Urinary bladder (tissue), 3 donors: ENCODE measurements at regions not wholly inside any gene's neighbourhood (a gene's known extent, or its start where the extent isn't known, plus 50 kb on each side); places are given as distances from the start of the nearest gene placed in this dataset.
"Not testable (repeated sequence)": the region's sequence is repeated elsewhere in the genome, so short reads cannot be mapped to it uniquely, and the experiment has no call there.

Source experiments
- DNase-seq: peaks from one replicate; pipeline ENCODE4 v3.0.0-alpha.2; 2015; ENCODE audit errors: extremely low spot score
- H3K27ac ChIP-seq: one replicate; pipeline ENCODE4 v1.5.1; 2013; ENCODE audit warnings: low read depth, mild to moderate bottlenecking, moderate library complexity
- H3K36me3 ChIP-seq: one replicate; pipeline ENCODE4 v1.6.1; 2013; ENCODE audit warnings: mild to moderate bottlenecking, moderate library complexity; ENCODE audit not compliant: insufficient read depth
- H3K4me1 ChIP-seq: one replicate; pipeline ENCODE4 v1.6.1; 2013; ENCODE audit warnings: mild to moderate bottlenecking, moderate library complexity; ENCODE audit not compliant: insufficient read depth
- H3K4me3 ChIP-seq: one replicate; pipeline ENCODE4 v1.5.1; 2013; ENCODE audit warnings: low read depth, low read length
- WGBS: extraction: QIAGEN DNeasy Blood & Tissue Kit; methylation state at CpG from one replicate; pipeline ENCODE4 v1.1.7; 2013; 5-methylcytosine and 5-hydroxymethylcytosine counted together
- donor health status: healthy with polysubstance abuse.
- donor health status: healthy.

- Histone ChIP-seq H3K4me3 (no peak overlapping the region), H3K36me3 (no peaks in the 10 kb centered on the region), H3K27ac (no peak overlapping the region), H3K4me1 (no peaks in the 10 kb centered on the region)
- DNase-seq, result no peak
- WGBS, result 75% methylated on average over 6 of the region's 6 CpGs
Measured at GRCh38 chr9:90469865-90470387, 172.7 kb downstream of the DIRAS2 start.

- DNase-seq, result no peak
- Histone ChIP-seq H3K4me3 (no peak overlapping the region), H3K27ac (no peak overlapping the region), H3K4me1 (no peaks in the 10 kb centered on the region), H3K36me3 (no peaks in the 10 kb centered on the region)
Measured at GRCh38 chr9:90476058-90476457, 166.6 kb downstream of the DIRAS2 start.

- H3K4me1 ChIP-seq, result no peaks in the 10 kb centered on the region
- H3K4me3 ChIP-seq, result no peak overlapping the region
- H3K36me3 ChIP-seq, result no peaks in the 10 kb centered on the region
- H3K27ac ChIP-seq, result no peak overlapping the region
- 85% methylated on average over 2 of the region's 2 CpGs for WGBS
- DNase-seq, result no peak
Measured at GRCh38 chr9:90477535-90477934, 165.1 kb downstream of the DIRAS2 start.

GRCh38 chr9:90478821-90479220 lies 163.8 kb downstream of the DIRAS2 start:
- Histone ChIP-seq H3K4me3 (no peak overlapping the region), H3K27ac (no peak overlapping the region), H3K4me1 (no peaks in the 10 kb centered on the region), H3K36me3 (no peaks in the 10 kb centered on the region)
- DNase-seq, result no peak
- 53% methylated on average over 6 of the region's 6 CpGs for WGBS

- Histone ChIP-seq H3K4me1 (no peaks in the 10 kb centered on the region), H3K27ac (no peak overlapping the region), H3K4me3 (no peak overlapping the region), H3K36me3 (no peaks in the 10 kb centered on the region)
- no peak for DNase-seq
- 82% methylated on average over 1 of the region's 1 CpG for WGBS
Measured at GRCh38 chr9:90485028-90485427, 157.6 kb downstream of the DIRAS2 start.

GRCh38 chr9:90489066-90489465 lies 153.6 kb downstream of the DIRAS2 start:
- no peak overlapping the region for H3K27ac ChIP-seq
- no peak overlapping the region for H3K4me3 ChIP-seq
- 81% methylated on average over 4 of the region's 4 CpGs for WGBS
- no peaks in the 10 kb centered on the region for H3K36me3 ChIP-seq
- no peaks in the 10 kb centered on the region for H3K4me1 ChIP-seq
- no peak for DNase-seq

- WGBS, result 94% methylated on average over 2 of the region's 2 CpGs
Measured at GRCh38 chr9:90499761-90500160, 142.9 kb downstream of the DIRAS2 start.

GRCh38 chr9:90502134-90502533 lies 140.5 kb downstream of the DIRAS2 start:
- WGBS, result 86% methylated on average over 4 of the region's 4 CpGs
- no peaks in the 10 kb centered on the region for H3K4me1 ChIP-seq
- DNase-seq, result no peak
- H3K27ac ChIP-seq, result no peak overlapping the region
- no peak overlapping the region for H3K4me3 ChIP-seq
- no peaks in the 10 kb centered on the region for H3K36me3 ChIP-seq

More at GRCh38 chr9:90499761-90500160, 142.9 kb downstream of the DIRAS2 start:
- Histone ChIP-seq H3K36me3 (no peaks in the 10 kb centered on the region), H3K4me3 (no peak overlapping the region), H3K27ac (no peak overlapping the region), H3K4me1 (no peaks in the 10 kb centered on the region)
- DNase-seq, result no peak

GRCh38 chr9:90504486-90504885 lies 138.1 kb downstream of the DIRAS2 start:
- Histone ChIP-seq H3K4me1 (no peaks in the 10 kb centered on the region), H3K4me3 (no peak overlapping the region), H3K27ac (no peak overlapping the region), H3K36me3 (no peaks in the 10 kb centered on the region)
- no peak for DNase-seq

GRCh38 chr9:90505695-90506094 lies 136.9 kb downstream of the DIRAS2 start:
- Histone ChIP-seq H3K27ac (no peak overlapping the region), H3K4me3 (no peak overlapping the region), H3K36me3 (no peaks in the 10 kb centered on the region), H3K4me1 (no peaks in the 10 kb centered on the region)
- no peak for DNase-seq
- 82% methylated on average over 1 of the region's 1 CpG for WGBS

- H3K36me3 ChIP-seq, H3K4me1 ChIP-seq, H3K27ac ChIP-seq, DNase-seq, H3K4me3 ChIP-seq: not testable (repeated sequence)
- 87% methylated on average over 4 of the region's 4 CpGs for WGBS
Measured at GRCh38 chr9:90506402-90506801, 136.2 kb downstream of the DIRAS2 start.

- WGBS, result 86% methylated on average over 2 of the region's 2 CpGs
- no peaks in the 10 kb centered on the region for H3K36me3 ChIP-seq
- H3K4me3 ChIP-seq, result no peak overlapping the region
- no peak overlapping the region for H3K27ac ChIP-seq
- no peak for DNase-seq
- H3K4me1 ChIP-seq, result no peaks in the 10 kb centered on the region
Measured at GRCh38 chr9:90507621-90508020, 135.0 kb downstream of the DIRAS2 start.

- H3K36me3 ChIP-seq, result no peaks in the 10 kb centered on the region
- WGBS, result 71% methylated on average over 2 of the region's 2 CpGs
- no peaks in the 10 kb centered on the region for H3K4me1 ChIP-seq
- DNase-seq, result no peak
- H3K27ac ChIP-seq, result no peak overlapping the region
- H3K4me3 ChIP-seq, result no peak overlapping the region
Measured at GRCh38 chr9:90508940-90509339, 133.7 kb downstream of the DIRAS2 start.

GRCh38 chr9:90511711-90512110 lies 130.9 kb downstream of the DIRAS2 start:
- WGBS, result 72% methylated on average over 6 of the region's 6 CpGs
- H3K36me3 ChIP-seq, result no peaks in the 10 kb centered on the region
- H3K4me3 ChIP-seq, result no peak overlapping the region

GRCh38 chr9:90514877-90515276 lies 127.7 kb downstream of the DIRAS2 start:
- no peaks in the 10 kb centered on the region for H3K36me3 ChIP-seq
- H3K4me3 ChIP-seq, result no peak overlapping the region
- 88% methylated on average over 3 of the region's 3 CpGs for WGBS

More at GRCh38 chr9:90511711-90512110, 130.9 kb downstream of the DIRAS2 start:
- Histone ChIP-seq H3K27ac (no peak overlapping the region), H3K4me1 (no peaks in the 10 kb centered on the region)
- DNase-seq, result no peak

More at GRCh38 chr9:90514877-90515276, 127.7 kb downstream of the DIRAS2 start:
- Histone ChIP-seq H3K27ac (no peak overlapping the region), H3K4me1 (no peaks in the 10 kb centered on the region)
- no peak for DNase-seq
